ENCODE measurements at regions not wholly inside any gene's neighbourhood (a gene's known extent, or its start where the extent isn't known, plus 50 kb on each side); places are given as distances from the start of the nearest gene placed in this dataset.

DNA sequence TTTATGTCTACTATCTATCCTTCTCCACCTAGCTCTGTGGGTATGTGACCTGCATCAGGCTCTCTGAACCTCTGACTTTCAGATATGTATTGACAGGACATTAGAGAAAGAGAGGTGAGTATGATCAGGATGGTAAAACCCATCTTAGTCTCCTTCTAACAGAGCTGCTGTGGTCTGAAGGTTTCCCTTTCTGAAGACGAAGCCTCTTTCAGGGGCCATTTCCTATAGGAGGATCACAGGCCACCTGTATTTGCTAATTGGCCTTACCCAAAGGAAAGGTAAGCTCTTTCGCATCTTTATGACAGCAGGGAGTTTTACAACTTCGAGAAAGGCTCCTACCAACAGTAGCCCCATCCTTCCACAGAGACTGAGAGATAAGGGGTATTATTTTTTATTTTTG lies 442.9 kb downstream of the KCNJ3 start:
- Histone ChIP-seq H3K4me3 (ENCODE audit: low read depth, low read length) (no peak overlapping the region), H3K36me3 (ENCODE audit: control insufficient read depth, insufficient read depth, low read length) (no peaks in the 10 kb centered on the region), H3K27me3 (ENCODE audit: control insufficient read depth, insufficient read depth, low read length) (no peaks in the 10 kb centered on the region)
- no peak for DNase-seq (ENCODE audit: low read depth)
- TF ChIP-seq CTCF (IDR thresholded peaks at IDR 0.05; ENCODE audit: insufficient read depth, low read length, poor library complexity, severe bottlenecking), result no peak

DNA sequence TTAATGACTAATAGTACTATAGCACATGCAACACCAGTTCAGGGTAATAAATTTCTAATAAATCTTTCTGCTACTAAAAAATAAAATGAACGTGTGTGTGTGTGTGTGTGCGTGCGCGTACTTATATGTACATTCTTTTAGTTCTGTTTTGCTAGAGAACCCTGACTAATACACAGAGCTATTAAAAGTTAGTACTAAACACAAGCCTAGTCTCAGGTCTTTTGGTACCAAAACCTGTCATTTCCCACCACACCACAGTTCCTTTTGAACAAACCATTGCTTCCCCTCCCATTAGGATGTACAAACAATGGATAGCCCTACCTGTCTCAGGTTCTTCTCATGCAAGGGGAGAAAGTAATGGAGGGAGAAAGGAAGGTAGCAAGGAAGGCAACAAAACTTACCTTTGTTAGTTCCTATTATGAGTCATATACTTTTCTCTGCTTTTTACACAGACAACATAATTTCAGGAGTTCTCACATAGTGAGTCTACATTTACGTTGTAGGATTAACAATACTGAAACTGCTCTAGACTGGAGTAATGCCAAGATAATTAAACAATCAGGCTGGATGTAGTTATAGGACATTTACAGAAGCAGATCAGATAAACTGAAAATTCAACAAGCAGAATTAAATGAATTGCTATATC lies 427.2 kb downstream of the KCNJ3 start:
- TF ChIP-seq CTCF (IDR thresholded peaks at IDR 0.05; ENCODE audit: insufficient read depth, low read length, poor library complexity, severe bottlenecking), result no peak
- Histone ChIP-seq H3K27me3 (ENCODE audit: control insufficient read depth, insufficient read depth, low read length) (no peaks in the 10 kb centered on the region), H3K36me3 (ENCODE audit: control insufficient read depth, insufficient read depth, low read length) (no peaks in the 10 kb centered on the region), H3K4me3 (ENCODE audit: low read depth, low read length) (no peak overlapping the region)
- DNase-seq (ENCODE audit: low read depth), result no peak

- no peak for DNase-seq (ENCODE audit: low read depth)
- H3K4me3 ChIP-seq (ENCODE audit: low read depth, low read length), result no peak overlapping the region
- no peak for TF ChIP-seq CTCF (IDR thresholded peaks at IDR 0.05; ENCODE audit: insufficient read depth, low read length, poor library complexity, severe bottlenecking)
- H3K27me3 ChIP-seq (ENCODE audit: control insufficient read depth, insufficient read depth, low read length), result no peaks in the 10 kb centered on the region
- H3K36me3 ChIP-seq (ENCODE audit: control insufficient read depth, insufficient read depth, low read length), result no peaks in the 10 kb centered on the region
Observed at GRCh38 chr2:155115846-155116245, 417.4 kb downstream of the KCNJ3 start.

- no peak overlapping the region for H3K4me3 ChIP-seq (ENCODE audit: low read depth, low read length)
- TF ChIP-seq CTCF (IDR thresholded peaks at IDR 0.05; ENCODE audit: insufficient read depth, low read length, poor library complexity, severe bottlenecking), result no peak
- no peaks in the 10 kb centered on the region for H3K27me3 ChIP-seq (ENCODE audit: control insufficient read depth, insufficient read depth, low read length)
- DNase-seq (ENCODE audit: low read depth), result no peak
- H3K36me3 ChIP-seq (ENCODE audit: control insufficient read depth, insufficient read depth, low read length), result no peaks in the 10 kb centered on the region
Observed at GRCh38 chr2:155111070-155111469, 412.6 kb downstream of the KCNJ3 start.

DNA sequence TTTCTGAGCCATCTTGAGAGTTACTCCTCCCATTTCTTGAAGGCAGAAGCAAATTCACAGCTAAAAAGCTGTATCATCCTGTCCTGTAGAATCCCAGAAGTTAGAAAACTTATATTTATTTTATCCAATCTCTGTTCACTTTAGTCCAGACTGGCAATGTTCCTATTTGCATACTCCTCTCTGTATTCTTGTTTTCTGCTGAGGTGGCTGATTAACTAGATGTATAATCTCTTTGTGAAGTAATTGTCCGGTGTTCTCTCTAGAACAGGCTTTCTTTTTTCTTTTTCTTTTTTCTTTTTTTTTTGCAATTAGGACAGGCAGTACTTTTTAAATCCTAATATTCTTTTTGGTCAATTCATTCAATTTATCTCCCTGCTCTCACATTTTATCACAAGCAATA lies 411.0 kb downstream of the KCNJ3 start:
- no peak for DNase-seq (ENCODE audit: low read depth)
- Histone ChIP-seq H3K36me3 (ENCODE audit: control insufficient read depth, insufficient read depth, low read length) (no peaks in the 10 kb centered on the region), H3K4me3 (ENCODE audit: low read depth, low read length) (no peak overlapping the region), H3K27me3 (ENCODE audit: control insufficient read depth, insufficient read depth, low read length) (no peaks in the 10 kb centered on the region)
- no peak for TF ChIP-seq CTCF (IDR thresholded peaks at IDR 0.05; ENCODE audit: insufficient read depth, low read length, poor library complexity, severe bottlenecking)

- Histone ChIP-seq H3K27me3 (ENCODE audit: control insufficient read depth, insufficient read depth, low read length) (no peaks in the 10 kb centered on the region), H3K4me3 (ENCODE audit: low read depth, low read length) (no peak overlapping the region), H3K36me3 (ENCODE audit: control insufficient read depth, insufficient read depth, low read length) (no peaks in the 10 kb centered on the region)
- DNase-seq (ENCODE audit: low read depth), result no peak
- TF ChIP-seq CTCF (IDR thresholded peaks at IDR 0.05; ENCODE audit: insufficient read depth, low read length, poor library complexity, severe bottlenecking), result no peak
Observed at GRCh38 chr2:155100261-155100660, 401.8 kb downstream of the KCNJ3 start.
